Keratinocyte (primary cell): ENCODE measurements at regions not wholly inside any gene's neighbourhood (a gene's known extent, or its start where the extent isn't known, plus 50 kb on each side); places are given as distances from the start of the nearest gene placed in this dataset.
A peak's percentile ranks its signal among the peaks of the same experiment; 100 is the strongest.

Experiments used
- DNase-seq: peaks from one replicate; pipeline ENCODE4 v3.0.0-alpha.2; 2011; ENCODE audit warnings: low read depth, missing footprints, low spot score
- FAIRE-seq: peaks from 2 replicates; lab custom pipeline; 2011; peaks lifted over from hg19 to GRCh38; lab: Jason Lieb, UNC
- H2AFZ ChIP-seq: 2 replicates; pipeline ENCODE4 v1.6.0; 2012; ENCODE audit warnings: low read length, control low read depth, inconsistent platforms; ENCODE audit not compliant: control insufficient read depth
- H3K27ac ChIP-seq: 2 replicates; pipeline ENCODE4 v1.5.1; 2011; ENCODE audit warnings: low read length; ENCODE audit not compliant: control insufficient read depth, insufficient read depth
- H3K27me3 ChIP-seq: 3 replicates; pipeline ENCODE4 v1.6.0; 2011; ENCODE audit warnings: low read length; ENCODE audit not compliant: control insufficient read depth, insufficient read depth; ENCODE audit errors: extremely low read depth
- H3K36me3 ChIP-seq, 2 experiments: 2 replicates in 1 of 2; 3 replicates in 1 of 2; pipeline ENCODE4 v1.5.1; 2011; ENCODE audit warnings: low read length in 2 of 2, mild to moderate bottlenecking in 1 of 2; ENCODE audit not compliant: control insufficient read depth in 2 of 2, insufficient read depth in 2 of 2; ENCODE audit errors: extremely low read depth in 1 of 2
- H3K4me1 ChIP-seq: 3 replicates; pipeline ENCODE4 v1.5.1; 2011; ENCODE audit warnings: low read length; ENCODE audit not compliant: control insufficient read depth, insufficient read depth; ENCODE audit errors: extremely low read depth
- H3K4me2 ChIP-seq: 3 replicates; pipeline ENCODE4 v1.6.0; 2011; ENCODE audit warnings: low read depth, low read length; ENCODE audit not compliant: control insufficient read depth, insufficient read depth; ENCODE audit errors: extremely low read depth
- H3K4me3 ChIP-seq, 3 experiments: fragments of 200-600 bp in 1 of 3; sonication (generic) in 1 of 3; 2 replicates in 2 of 3; 3 replicates in 1 of 3; pipeline ENCODE4 v1.5.1; 2011 to 2016; ENCODE audit warnings: low read length in 3 of 3, mild to moderate bottlenecking in 3 of 3, control low read depth in 2 of 3, inconsistent platforms in 1 of 3, low read depth in 1 of 3, mixed read lengths in 1 of 3, mixed run types in 1 of 3, moderate library complexity in 1 of 3; ENCODE audit not compliant: control insufficient read depth in 2 of 3, insufficient read depth in 2 of 3; ENCODE audit errors: extremely low read depth in 1 of 3
- H3K79me2 ChIP-seq: 2 replicates; pipeline ENCODE4 v1.6.0; 2012; ENCODE audit warnings: low read length; ENCODE audit not compliant: control insufficient read depth, insufficient read depth
- H3K9ac ChIP-seq: 3 replicates; pipeline ENCODE4 v1.6.0; 2011; ENCODE audit warnings: low read length; ENCODE audit not compliant: control insufficient read depth, insufficient read depth; ENCODE audit errors: extremely low read depth
- H3K9me1 ChIP-seq: 3 replicates; pipeline ENCODE4 v1.6.0; 2011; ENCODE audit warnings: low read length; ENCODE audit not compliant: control insufficient read depth, insufficient read depth; ENCODE audit errors: extremely low read depth
- H3K9me3 ChIP-seq: 2 replicates; pipeline ENCODE4 v1.5.1; 2012; ENCODE audit warnings: low read depth, low read length; ENCODE audit not compliant: control insufficient read depth
- H4K20me1 ChIP-seq: 3 replicates; pipeline ENCODE4 v1.6.0; 2011; ENCODE audit warnings: low read length; ENCODE audit not compliant: control insufficient read depth, insufficient read depth; ENCODE audit errors: extremely low read depth
- CTCF ChIP-seq, 3 experiments: IDR thresholded peaks in 1 of 3; conservative IDR thresholded peaks in 1 of 3; optimal IDR thresholded peaks in 1 of 3; 2 replicates in 2 of 3; 3 replicates in 1 of 3; pipeline versions ENCODE3 to v1.5.1; 2011; ENCODE audit warnings: low read length in 3 of 3, mild to moderate bottlenecking in 3 of 3, moderate library complexity in 2 of 3, control low read depth in 1 of 3, inconsistent platforms in 1 of 3; ENCODE audit not compliant: insufficient read depth in 2 of 3; ENCODE audit errors: extremely low read depth in 1 of 3
- EZH2 ChIP-seq: IDR thresholded peaks from one replicate; pipeline ENCODE4 v1.6.1; 2012; ENCODE audit warnings: inconsistent platforms, mild to moderate bottlenecking, low read length, moderate library complexity
- dilution Hi-C: fragments of 300-500 bp; cut with MboI; formaldehyde crosslinking; loops from one replicate; pipeline ENCODE4 v1.7.0; 2020; ENCODE audit warnings: low sequenced_read_pairs; ENCODE audit not compliant: extremely low pct_ligation_motif_present

DNA sequence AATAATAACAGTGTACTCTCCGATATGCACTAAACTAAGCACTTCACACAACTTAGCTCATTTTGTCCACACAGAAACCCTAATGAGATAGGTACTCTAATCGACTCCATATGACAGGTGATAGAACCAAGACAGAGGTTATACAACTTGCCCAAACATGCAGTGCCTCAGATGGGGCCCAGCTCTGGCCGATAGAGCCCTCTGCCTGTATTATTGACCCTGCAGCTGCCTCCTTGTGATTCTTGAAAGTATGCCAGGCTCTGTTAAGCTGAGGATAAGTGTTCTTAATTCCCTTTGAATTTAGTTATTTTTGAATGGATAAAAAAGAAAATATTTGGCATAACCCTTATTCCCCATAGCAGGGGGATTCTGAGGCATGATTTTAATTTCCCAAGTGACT lies 78.5 kb downstream of the HMHB1 start:
- Histone ChIP-seq H3K9me3 (no peaks in the 10 kb centered on the region), H3K9ac (no peak overlapping the region), H3K27ac (no peak overlapping the region), H3K9me1 (no peaks in the 10 kb centered on the region), H2AFZ (peak overlapping the region; percentile 28), H3K4me2 (peak overlapping the region; percentile 44), H3K27me3 (no peaks in the 10 kb centered on the region), H3K4me1 (peaks cover 10% of the 10 kb centered on the region), H3K36me3 (no peaks in the 10 kb centered on the region), H4K20me1 (no peaks in the 10 kb centered on the region), H3K79me2 (no peaks in the 10 kb centered on the region), H3K4me3 (no peak overlapping the region)
- no peak for DNase-seq
- FAIRE-seq = no peak
- TF ChIP-seq EZH2 = no peak
- no peak for TF ChIP-seq CTCF (optimal IDR thresholded peaks at IDR 0.05 in 1 of 3, IDR thresholded peaks at IDR 0.05 in 1 of 3, conservative IDR thresholded peaks at IDR 0.05 in 1 of 3; ENCODE audit: extremely low read depth in 1 of 3, insufficient read depth in 2 of 3, low read length in 3 of 3)
- dilution Hi-C loops = no loop called here

GRCh38 chr5:143892271-143892670 lies 80.3 kb downstream of the HMHB1 start:
- H3K79me2 ChIP-seq = no peaks in the 10 kb centered on the region
- no peak for TF ChIP-seq CTCF (optimal IDR thresholded peaks at IDR 0.05 in 1 of 3, IDR thresholded peaks at IDR 0.05 in 1 of 3, conservative IDR thresholded peaks at IDR 0.05 in 1 of 3; ENCODE audit: extremely low read depth in 1 of 3, insufficient read depth in 2 of 3, low read length in 3 of 3)
- H3K27me3 ChIP-seq = no peaks in the 10 kb centered on the region
- no peak overlapping the region for H3K9ac ChIP-seq
- H3K4me3 ChIP-seq = no peak overlapping the region
- no peak overlapping the region for H3K4me2 ChIP-seq
- no peak overlapping the region for H3K27ac ChIP-seq
- no peaks in the 10 kb centered on the region for H3K9me3 ChIP-seq
- no peaks in the 10 kb centered on the region for H3K9me1 ChIP-seq
- FAIRE-seq = no peak
- dilution Hi-C loops = no loop called here
- DNase-seq = no peak
- peaks cover 13% of the 10 kb centered on the region for H3K4me1 ChIP-seq
- no peaks in the 10 kb centered on the region for H4K20me1 ChIP-seq
- H3K36me3 ChIP-seq = no peaks in the 10 kb centered on the region
- no peak overlapping the region for H2AFZ ChIP-seq
